Astrocyte of the spinal cord (primary cell): ENCODE measurements at regions not wholly inside any gene's neighbourhood (a gene's known extent, or its start where the extent isn't known, plus 50 kb on each side); places are given as distances from the start of the nearest gene placed in this dataset.
"Not testable (repeated sequence)": the region's sequence is repeated elsewhere in the genome, so short reads cannot be mapped to it uniquely, and the experiment has no call there.

Source experiments
- DNase-seq: peaks from one replicate; pipeline ENCODE4 v3.0.0; 2011; ENCODE audit warnings: low read depth, low spot score
- H3K4me3 ChIP-seq: 2 replicates; pipeline ENCODE4 v1.5.1; 2011; ENCODE audit warnings: low read depth, mild to moderate bottlenecking, low read length, moderate library complexity
- in situ Hi-C: cut with HindIII; loops from 2 replicates; pipeline ENCODE4 v1.10.0; 2017; ENCODE audit warnings: low sequenced_read_pairs
- TF ChIP-seq, protein P1 (sequence below): IDR thresholded peaks from 2 replicates; pipeline ENCODE4 v1.5.1; 2012; ENCODE audit warnings: low read depth, mild to moderate bottlenecking, low read length, inconsistent platforms

DNA sequence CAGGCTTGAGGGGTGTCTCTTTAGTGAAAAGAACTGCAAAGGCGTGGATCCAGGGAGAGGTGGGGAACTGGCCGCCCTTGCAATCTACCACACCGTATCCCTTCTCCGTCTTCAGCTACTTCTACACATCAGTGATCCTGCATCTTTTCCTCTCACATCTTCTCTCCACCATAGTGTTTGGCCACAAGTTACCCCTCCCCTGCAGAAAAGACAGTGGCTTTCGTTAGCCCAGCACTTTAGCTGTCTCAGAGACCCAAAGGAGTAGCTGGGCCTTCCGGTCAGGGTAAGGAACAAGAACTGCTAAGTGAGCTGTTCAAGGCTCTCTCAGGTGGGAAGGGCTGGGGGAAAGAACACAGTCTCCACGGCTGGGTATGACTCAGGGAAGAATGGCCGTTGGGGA lies 158.4 kb downstream of the NDUFA12 start:
- TF ChIP-seq, protein P1, sequence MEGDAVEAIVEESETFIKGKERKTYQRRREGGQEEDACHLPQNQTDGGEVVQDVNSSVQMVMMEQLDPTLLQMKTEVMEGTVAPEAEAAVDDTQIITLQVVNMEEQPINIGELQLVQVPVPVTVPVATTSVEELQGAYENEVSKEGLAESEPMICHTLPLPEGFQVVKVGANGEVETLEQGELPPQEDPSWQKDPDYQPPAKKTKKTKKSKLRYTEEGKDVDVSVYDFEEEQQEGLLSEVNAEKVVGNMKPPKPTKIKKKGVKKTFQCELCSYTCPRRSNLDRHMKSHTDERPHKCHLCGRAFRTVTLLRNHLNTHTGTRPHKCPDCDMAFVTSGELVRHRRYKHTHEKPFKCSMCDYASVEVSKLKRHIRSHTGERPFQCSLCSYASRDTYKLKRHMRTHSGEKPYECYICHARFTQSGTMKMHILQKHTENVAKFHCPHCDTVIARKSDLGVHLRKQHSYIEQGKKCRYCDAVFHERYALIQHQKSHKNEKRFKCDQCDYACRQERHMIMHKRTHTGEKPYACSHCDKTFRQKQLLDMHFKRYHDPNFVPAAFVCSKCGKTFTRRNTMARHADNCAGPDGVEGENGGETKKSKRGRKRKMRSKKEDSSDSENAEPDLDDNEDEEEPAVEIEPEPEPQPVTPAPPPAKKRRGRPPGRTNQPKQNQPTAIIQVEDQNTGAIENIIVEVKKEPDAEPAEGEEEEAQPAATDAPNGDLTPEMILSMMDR: no peak
- in situ Hi-C loops: no loop called here
- H3K4me3 ChIP-seq: no peak overlapping the region
- DNase-seq: no peak

DNA sequence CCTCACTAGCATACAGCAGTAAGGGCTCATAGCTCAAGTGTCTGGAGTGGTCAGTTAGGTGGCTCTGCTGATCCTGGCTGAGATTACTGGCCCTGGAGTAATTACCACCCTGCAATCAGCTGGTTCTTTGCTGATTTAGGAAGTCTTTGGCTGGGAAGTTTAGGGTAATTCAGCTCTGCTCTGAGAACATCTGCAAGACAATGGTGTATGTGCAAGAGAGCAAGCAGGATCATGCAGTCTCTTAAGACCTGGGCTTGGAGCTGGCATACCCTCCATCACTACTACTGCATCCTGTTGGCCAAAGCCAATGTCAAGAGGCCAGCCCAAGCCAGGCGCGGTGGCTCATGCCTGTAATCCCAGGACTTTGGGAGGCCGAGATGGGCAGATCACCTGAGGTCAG lies 159.0 kb downstream of the NDUFA12 start:
- TF ChIP-seq, protein P1: no peak
- in situ Hi-C loops: no loop called here
- no peak for DNase-seq

DNA sequence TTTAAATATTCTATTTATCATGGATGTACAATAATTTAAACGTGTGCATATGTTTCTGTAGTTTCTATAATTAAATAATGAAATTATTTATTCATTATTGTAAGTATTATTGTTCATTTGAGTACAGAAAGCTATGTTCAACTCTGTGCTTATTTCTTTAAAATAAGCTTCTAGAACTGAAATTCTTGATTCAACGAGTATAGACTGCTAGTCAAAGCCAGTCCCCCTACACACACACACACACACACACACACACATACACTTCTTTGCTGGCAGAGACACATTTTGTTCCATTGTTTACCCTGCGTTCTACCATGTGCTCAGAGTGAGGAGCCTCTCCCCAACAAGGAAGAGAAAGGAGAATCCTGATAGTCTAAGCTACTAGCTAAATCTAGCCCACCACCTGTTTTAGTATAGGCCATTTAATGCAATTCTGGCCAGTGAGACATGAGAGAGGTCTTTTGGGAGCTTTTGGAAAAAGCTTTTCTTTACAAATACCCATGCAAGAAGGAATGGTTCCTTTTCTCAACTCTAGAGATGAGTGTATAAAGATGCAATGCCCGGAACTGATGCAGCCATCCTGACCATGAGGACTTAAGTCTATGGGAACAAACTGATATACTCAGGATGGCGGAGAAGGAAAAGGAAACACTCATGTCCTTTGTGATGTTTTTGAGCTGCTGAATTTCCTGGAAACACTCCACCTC lies 161.4 kb downstream of the NDUFA12 start:
- TF ChIP-seq, protein P1: no peak
- H3K4me3 ChIP-seq: no peak overlapping the region
- in situ Hi-C loops: no loop called here

More for the DNA sequence above, 159.0 kb downstream of the NDUFA12 start:
- H3K4me3 ChIP-seq: no peak overlapping the region

DNA sequence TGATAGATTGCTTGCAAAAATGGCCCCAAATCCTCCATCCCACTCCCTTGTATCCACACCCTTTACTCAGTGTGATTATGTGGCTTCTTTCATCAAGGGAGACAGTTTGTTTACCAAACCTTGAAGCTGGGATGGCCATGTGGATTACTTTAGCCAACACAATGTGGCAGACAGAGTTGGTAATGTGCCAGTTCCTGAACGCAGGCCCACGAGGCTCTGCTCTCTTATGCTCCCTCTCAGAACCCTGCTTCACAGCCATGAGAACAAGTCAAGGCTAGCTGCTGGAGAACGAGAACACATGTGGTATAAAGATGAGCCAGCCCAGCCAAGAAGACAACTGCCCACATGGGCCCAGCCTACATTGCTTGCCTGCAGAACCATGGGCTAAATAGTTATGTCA lies 162.3 kb downstream of the NDUFA12 start:
- no peak for DNase-seq
- H3K4me3 ChIP-seq: no peak overlapping the region
- in situ Hi-C loops: no loop called here
- TF ChIP-seq, protein P1: no peak

More for the DNA sequence above, 161.4 kb downstream of the NDUFA12 start:
- DNase-seq: no peak

DNA sequence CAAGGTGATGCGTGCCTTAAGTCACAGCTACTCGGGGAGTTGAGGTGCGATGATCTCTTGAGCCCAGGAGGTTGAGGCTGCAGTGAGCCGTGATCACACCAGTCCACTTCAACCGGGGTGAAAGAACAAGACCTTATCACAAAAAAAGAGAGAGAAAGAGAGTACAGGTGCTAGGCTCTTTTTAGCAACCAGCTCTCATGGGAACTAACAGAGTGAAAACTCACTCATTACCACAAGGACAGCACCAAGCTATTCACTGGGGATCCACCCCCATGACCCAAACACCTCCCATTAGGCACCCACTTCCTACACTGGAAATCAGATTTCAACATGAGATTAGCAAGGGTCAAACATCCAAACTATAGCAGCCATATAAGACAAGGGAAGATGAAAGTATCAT lies 164.2 kb downstream of the NDUFA12 start:
- no peak overlapping the region for H3K4me3 ChIP-seq
- in situ Hi-C loops: no loop called here
- no peak for DNase-seq
- TF ChIP-seq, protein P1: no peak

DNA sequence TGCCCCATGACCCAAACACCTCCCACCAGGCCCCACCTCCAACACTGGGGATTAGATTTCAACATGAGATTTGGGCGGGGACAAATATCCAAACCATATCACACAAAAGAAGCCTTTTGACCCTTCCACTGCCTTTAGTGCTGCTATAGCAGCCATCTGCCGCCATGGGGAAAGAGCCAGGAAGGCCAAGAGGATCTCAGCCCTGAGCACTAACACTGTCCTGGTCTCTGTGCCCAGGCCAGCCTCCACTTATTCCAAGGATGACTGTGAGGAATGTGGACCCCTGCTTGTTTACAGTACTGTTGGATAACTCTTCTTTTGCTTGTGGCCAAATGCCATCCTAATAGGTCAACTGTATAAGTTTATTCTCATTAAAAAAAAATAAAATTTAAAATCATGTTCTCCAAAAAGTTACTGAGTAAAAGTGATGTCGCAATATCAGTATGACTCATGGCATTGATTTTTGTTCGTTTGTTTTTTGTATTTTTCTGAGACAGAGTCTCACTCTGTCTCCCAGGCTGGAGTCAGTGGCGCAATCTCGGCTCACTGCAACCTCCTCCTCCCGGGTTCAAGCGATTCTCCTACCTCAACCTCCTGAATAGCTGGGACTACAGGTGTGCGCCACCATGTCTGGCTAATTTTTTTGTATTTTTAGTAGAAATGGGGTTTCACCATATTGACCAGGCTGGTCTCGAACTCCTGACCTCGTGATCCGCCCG lies 166.4 kb downstream of the NDUFA12 start:
- H3K4me3 ChIP-seq, in situ Hi-C loops: not testable (repeated sequence)
- DNase-seq: peak; percentile 17

DNA sequence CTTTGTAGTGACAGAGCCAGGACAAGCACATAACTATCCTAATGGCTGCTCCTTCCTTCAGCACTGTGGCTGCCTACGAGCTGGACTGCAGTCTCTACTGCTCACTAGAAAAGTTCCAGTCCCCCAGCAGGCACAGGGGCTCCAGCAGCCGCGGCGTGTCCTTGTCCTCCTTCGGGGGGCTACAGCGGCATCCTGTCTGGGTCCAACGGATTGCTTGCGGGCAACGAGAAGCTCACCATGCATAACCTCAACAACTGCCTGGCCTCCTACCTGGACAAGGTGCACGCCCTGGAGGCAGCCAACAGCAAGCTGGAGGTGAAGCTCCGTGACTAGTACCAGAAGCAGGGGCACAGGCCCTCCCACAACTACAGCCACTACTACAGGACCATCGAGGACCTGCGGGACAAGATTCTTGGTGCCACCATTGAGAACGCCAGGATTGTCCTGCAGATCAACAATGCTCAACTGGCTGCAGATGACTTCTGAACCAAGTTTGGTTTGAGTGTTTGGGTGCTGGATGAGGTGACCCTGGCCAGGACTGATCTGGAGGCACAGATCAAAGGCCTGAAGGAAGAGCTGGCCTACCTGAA lies 169.4 kb downstream of the NDUFA12 start:
- TF ChIP-seq, protein P1: no peak
- in situ Hi-C loops: no loop called here
- H3K4me3 ChIP-seq: no peak overlapping the region
- DNase-seq: no peak
